Loucy (cell line): ENCODE measurements at regions not wholly inside any gene's neighbourhood (a gene's known extent, or its start where the extent isn't known, plus 50 kb on each side); places are given as distances from the start of the nearest gene placed in this dataset.
A peak's percentile ranks its signal among the peaks of the same experiment; 100 is the strongest.

Experiments used
- H2AFZ ChIP-seq: fragments of 200-600 bp; sonication (generic); 2 replicates; pipeline ENCODE4 v1.6.0; 2016; ENCODE audit warnings: antibody characterized with exemption, mild to moderate bottlenecking, low read length, moderate library complexity
- H3F3A ChIP-seq: fragments of 200-600 bp; 2 replicates; pipeline ENCODE4 v1.6.0; 2016; ENCODE audit warnings: antibody characterized with exemption, low read depth, mild to moderate bottlenecking
- H3K27me3 ChIP-seq: fragments of 200-600 bp; sonication (generic); 2 replicates; pipeline ENCODE4 v1.6.1; 2014; ENCODE audit warnings: low read length, mild to moderate bottlenecking; ENCODE audit not compliant: insufficient read depth, poor library complexity, severe bottlenecking
- H3K36me3 ChIP-seq: fragments of 200-600 bp; sonication (generic); 2 replicates; pipeline ENCODE4 v1.6.1; 2016; ENCODE audit warnings: low read length; ENCODE audit not compliant: insufficient read depth
- H3K4me1 ChIP-seq: fragments of 200-600 bp; sonication (generic); 2 replicates; pipeline ENCODE4 v1.5.1; 2014; ENCODE audit warnings: low read length, mild to moderate bottlenecking; ENCODE audit not compliant: insufficient read depth, poor library complexity, severe bottlenecking
- H3K4me2 ChIP-seq: fragments of 200-600 bp; sonication (generic); 2 replicates; pipeline ENCODE4 v1.6.0; 2014; ENCODE audit warnings: antibody characterized with exemption, low read length, low read depth, mild to moderate bottlenecking; ENCODE audit not compliant: poor library complexity, severe bottlenecking
- H3K4me3 ChIP-seq: fragments of 200-600 bp; sonication (generic); 2 replicates; pipeline ENCODE4 v1.5.1; 2014; ENCODE audit warnings: low read length, mild to moderate bottlenecking, mixed read lengths; ENCODE audit not compliant: poor library complexity, severe bottlenecking
- H3K79me2 ChIP-seq: fragments of 200-600 bp; sonication (generic); 2 replicates; pipeline ENCODE4 v1.6.1; 2014; ENCODE audit warnings: low read length; ENCODE audit not compliant: insufficient read depth
- H3K9ac ChIP-seq: fragments of 200-600 bp; sonication (generic); 2 replicates; pipeline ENCODE4 v1.6.0; 2014; ENCODE audit warnings: mild to moderate bottlenecking, low read depth, low read length, moderate library complexity; ENCODE audit not compliant: poor library complexity, severe bottlenecking
- H3K9me2 ChIP-seq: fragments of 200-600 bp; sonication (generic); replicated peaks from 2 replicates; pipeline ENCODE4 v1.6.1; 2016; ENCODE audit warnings: low read depth, low read length, mixed read lengths
- H3K9me3 ChIP-seq: fragments of 200-600 bp; sonication (generic); 2 replicates; pipeline ENCODE4 v1.6.1; 2014; ENCODE audit warnings: mild to moderate bottlenecking, antibody characterized with exemption, low read length, low read depth; ENCODE audit not compliant: insufficient read depth
- H4K20me1 ChIP-seq: fragments of 200-600 bp; sonication (generic); 2 replicates; pipeline ENCODE4 v1.6.0; 2014; ENCODE audit warnings: antibody characterized with exemption, low read length, mild to moderate bottlenecking; ENCODE audit not compliant: insufficient read depth, poor library complexity, severe bottlenecking
- CTCF ChIP-seq: fragments of 200-600 bp; sonication (generic); conservative IDR thresholded peaks from 2 replicates; pipeline ENCODE4 v1.5.1; 2014; ENCODE audit warnings: mild to moderate bottlenecking, antibody characterized with exemption, low read length
- EZH2phosphoT487 ChIP-seq: fragments of 200-600 bp; IDR thresholded peaks from 2 replicates; pipeline ENCODE4 v1.6.1; 2018; ENCODE audit warnings: antibody characterized with exemption, mild to moderate bottlenecking, moderate library complexity, borderline replicate concordance

GRCh38 chr13:88005188-88005587 lies 334.0 kb downstream of the SLITRK5 start:
- no peaks in the 10 kb centered on the region for H3K9me3 ChIP-seq
- H3F3A ChIP-seq = no peaks in the 10 kb centered on the region
- H3K4me2 ChIP-seq = no peak overlapping the region
- no peak overlapping the region for H3K9ac ChIP-seq
- H3K9me2 ChIP-seq = no peaks in the 10 kb centered on the region
- H2AFZ ChIP-seq = no peak overlapping the region
- H3K36me3 ChIP-seq = no peaks in the 10 kb centered on the region
- H3K79me2 ChIP-seq = no peaks in the 10 kb centered on the region
- H3K4me1 ChIP-seq = no peaks in the 10 kb centered on the region
- no peaks in the 10 kb centered on the region for H4K20me1 ChIP-seq
- H3K27me3 ChIP-seq = no peaks in the 10 kb centered on the region
- TF ChIP-seq CTCF = 0 out of 2 replicates have a peak, but pooled peaks have one; percentile 18
- no peak for TF ChIP-seq EZH2phosphoT487
- H3K4me3 ChIP-seq = no peak overlapping the region

DNA sequence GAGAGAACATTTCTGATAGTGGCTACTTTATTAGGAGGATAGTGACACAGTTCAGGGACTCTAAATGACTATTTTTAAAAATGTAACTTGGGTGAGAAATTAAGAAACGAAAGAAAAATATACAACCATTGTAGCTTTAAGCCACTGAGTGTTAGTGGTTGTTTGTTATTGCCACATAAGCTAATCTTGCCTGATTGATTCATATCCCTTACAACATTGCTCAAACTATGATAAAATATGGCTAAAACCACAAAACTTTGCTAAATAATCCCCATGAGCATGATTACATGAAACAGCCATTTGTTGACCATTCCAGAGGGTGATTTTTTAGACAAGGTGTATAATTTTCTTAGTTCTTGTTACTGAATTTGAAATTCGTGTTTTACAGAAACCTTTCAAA lies 343.4 kb downstream of the SLITRK5 start:
- Histone ChIP-seq H3K4me2 (no peak overlapping the region), H3K4me3 (no peak overlapping the region), H4K20me1 (no peaks in the 10 kb centered on the region), H3K9ac (no peak overlapping the region), H3K27me3 (no peaks in the 10 kb centered on the region), H3K9me3 (no peaks in the 10 kb centered on the region), H2AFZ (no peak overlapping the region), H3K9me2 (no peaks in the 10 kb centered on the region), H3K79me2 (no peaks in the 10 kb centered on the region), H3F3A (no peaks in the 10 kb centered on the region), H3K36me3 (no peaks in the 10 kb centered on the region), H3K4me1 (no peaks in the 10 kb centered on the region)
- TF ChIP-seq EZH2phosphoT487 (no peak), CTCF (no peak)

- Histone ChIP-seq H3F3A (no peaks in the 10 kb centered on the region), H3K27me3 (no peaks in the 10 kb centered on the region), H2AFZ (no peak overlapping the region), H3K79me2 (no peaks in the 10 kb centered on the region), H3K4me1 (no peaks in the 10 kb centered on the region), H3K4me3 (no peak overlapping the region), H3K9ac (no peak overlapping the region), H4K20me1 (no peaks in the 10 kb centered on the region), H3K36me3 (no peaks in the 10 kb centered on the region), H3K9me2 (no peaks in the 10 kb centered on the region), H3K9me3 (no peaks in the 10 kb centered on the region), H3K4me2 (no peak overlapping the region)
- no peak for TF ChIP-seq CTCF
- TF ChIP-seq EZH2phosphoT487 = no peak
Observed at GRCh38 chr13:88022431-88023208, 351.4 kb downstream of the SLITRK5 start.
